GM18505 (cell line): ENCODE measurements at regions not wholly inside any gene's neighbourhood (a gene's known extent, or its start where the extent isn't known, plus 50 kb on each side); places are given as distances from the start of the nearest gene placed in this dataset.

ENCODE experiments used
- ATAC-seq: cut with Tn5 transposase; IDR thresholded peaks from one replicate; pipeline ENCODE4 v1.9.1; 2021; ENCODE audit not compliant: unreplicated experiment
- POLR2A ChIP-seq: IDR thresholded peaks from 4 replicates; pipeline ENCODE4 v1.6.1; 2011; ENCODE audit warnings: borderline replicate concordance; ENCODE audit not compliant: insufficient read depth, insufficient read length; ENCODE audit errors: extremely low read depth

- TF ChIP-seq POLR2A, result no peak
- no peak for ATAC-seq
Measured at GRCh38 chr2:18482666-18483065, 77.8 kb downstream of the RDH14 start.

DNA sequence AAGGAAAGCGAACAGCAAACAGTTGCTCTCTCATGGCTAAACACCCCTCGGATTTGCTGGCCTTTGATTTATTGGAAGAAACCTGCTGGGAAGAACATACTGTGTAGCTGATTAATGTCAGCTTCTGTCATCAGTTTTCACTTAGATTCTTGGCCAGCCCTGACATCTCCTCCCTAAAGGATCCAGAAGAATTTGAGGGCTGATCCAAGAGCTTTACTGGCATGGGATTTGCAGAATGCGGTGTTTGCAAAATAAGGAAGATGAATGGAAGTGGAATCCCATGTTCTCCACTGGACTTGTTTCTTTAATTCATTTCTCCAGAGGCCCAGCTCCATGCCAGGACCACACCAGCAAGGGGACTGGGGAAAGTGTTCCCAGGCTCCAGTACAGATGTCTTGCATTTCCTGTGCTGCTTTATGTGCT, 80.5 kb downstream of the RDH14 start:
- TF ChIP-seq POLR2A, result no peak
- ATAC-seq, result no peak

GRCh38 chr2:18477293-18477692, 83.2 kb downstream of the RDH14 start:
- no peak for TF ChIP-seq POLR2A
- ATAC-seq, result no peak

DNA sequence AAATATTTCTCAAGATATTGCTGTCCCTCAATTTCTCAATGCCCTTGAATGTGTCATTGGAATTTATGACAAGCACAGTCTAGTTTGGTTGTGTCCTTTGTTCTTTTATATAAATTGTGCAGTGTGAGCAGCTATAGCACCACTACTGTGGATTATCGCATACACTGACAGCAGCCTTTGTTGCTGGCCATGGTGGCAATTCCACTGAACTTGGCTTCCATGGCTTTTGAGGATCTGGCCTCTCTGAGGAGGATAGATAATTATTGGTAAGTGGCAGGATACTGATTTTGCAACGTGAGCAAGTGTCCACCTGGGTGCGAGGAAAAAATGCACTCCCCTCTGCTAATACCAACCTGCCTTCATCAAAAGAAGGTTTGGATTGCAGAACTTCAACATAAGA, 84.0 kb downstream of the RDH14 start:
- ATAC-seq, result no peak
- TF ChIP-seq POLR2A, result no peak

DNA sequence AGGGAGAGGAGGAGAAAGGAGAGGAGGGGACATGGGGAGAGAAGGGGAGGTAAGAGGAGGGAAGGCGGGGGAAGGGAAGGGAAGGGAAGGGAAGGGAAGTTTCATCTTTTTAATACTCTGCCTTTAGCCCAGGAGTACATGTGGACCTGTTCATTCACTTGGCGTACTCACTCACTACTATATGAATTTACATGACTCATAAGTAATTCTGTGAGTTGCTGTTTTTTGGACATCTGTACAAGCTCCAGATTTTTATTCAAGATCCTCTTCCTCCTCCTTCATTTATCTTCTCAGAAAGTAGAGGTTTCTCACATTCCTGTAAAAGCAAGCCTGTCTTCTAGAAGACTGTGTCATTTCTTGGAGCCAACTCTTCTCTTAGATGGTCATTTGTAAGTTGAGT, 84.6 kb downstream of the RDH14 start:
- TF ChIP-seq POLR2A, result no peak
- no peak for ATAC-seq

DNA sequence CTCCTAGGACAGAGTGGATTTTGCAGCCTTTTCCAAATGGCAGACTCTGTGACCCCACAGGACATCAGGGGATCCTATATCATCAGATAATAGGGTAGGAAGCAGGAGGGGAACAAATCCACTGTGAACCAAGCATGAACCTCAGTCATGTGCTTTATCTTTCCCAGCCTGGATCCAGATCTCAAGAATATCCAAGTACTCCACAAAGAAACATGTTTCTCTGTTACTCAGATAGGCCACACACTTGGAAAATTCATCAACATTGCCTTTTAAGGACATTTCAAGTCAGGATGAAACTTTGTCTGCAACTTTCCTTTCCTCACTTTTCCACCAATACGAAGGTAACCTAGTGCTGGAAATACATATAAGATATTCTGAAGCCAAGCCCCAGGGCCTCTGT, 85.8 kb downstream of the RDH14 start:
- no peak for ATAC-seq
- no peak for TF ChIP-seq POLR2A

- ATAC-seq, result no peak
- no peak for TF ChIP-seq POLR2A
Measured at GRCh38 chr2:18473241-18474181, 86.9 kb downstream of the RDH14 start.

- ATAC-seq, result no peak
- no peak for TF ChIP-seq POLR2A
Measured at GRCh38 chr2:18467749-18468360, 92.6 kb downstream of the RDH14 start.

DNA sequence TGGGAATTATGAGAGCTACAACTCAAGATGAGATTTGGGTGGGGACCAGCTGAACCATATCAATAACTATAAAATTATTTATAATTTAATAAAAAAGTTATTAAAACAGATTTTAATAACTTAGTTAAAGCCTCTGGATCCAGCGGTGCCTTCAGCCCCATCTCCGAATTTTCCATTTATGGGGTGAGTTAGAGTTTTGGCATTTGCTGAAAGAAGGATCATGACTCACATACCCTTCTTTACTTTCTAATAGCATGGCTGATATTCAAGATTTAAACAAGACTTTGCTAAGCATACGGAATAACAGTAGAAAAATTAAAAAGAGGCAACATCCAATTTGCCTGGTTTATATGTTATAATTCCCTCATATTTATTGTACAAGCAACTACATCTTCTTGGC, 94.5 kb downstream of the RDH14 start:
- no peak for TF ChIP-seq POLR2A
- no peak for ATAC-seq

- TF ChIP-seq POLR2A, result no peak
- ATAC-seq, result no peak
Measured at GRCh38 chr2:18464913-18465312, 95.5 kb downstream of the RDH14 start.

DNA sequence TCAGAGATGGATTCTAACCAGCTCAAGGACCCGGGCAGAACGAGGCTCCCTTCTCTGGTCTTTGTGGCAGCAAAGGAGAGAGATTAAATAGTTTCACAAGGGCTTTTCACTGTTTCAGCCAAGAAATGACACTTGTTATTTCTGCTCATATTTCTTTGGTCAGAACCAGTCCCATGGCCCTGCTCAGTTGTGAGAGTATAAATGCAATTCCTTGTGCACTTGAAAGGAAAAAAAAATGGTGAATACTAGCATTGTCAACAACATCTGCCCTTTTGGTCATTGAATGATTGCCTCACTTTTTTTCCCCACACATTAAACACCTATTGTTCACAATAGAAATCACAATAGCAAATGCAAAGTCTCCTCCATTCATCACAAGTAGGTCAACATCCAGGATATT, 104.4 kb downstream of the RDH14 start:
- no peak for TF ChIP-seq POLR2A
- no peak for ATAC-seq

- no peak for ATAC-seq
- TF ChIP-seq POLR2A, result no peak
Measured at GRCh38 chr2:18455236-18455862, 105.1 kb downstream of the RDH14 start.

DNA sequence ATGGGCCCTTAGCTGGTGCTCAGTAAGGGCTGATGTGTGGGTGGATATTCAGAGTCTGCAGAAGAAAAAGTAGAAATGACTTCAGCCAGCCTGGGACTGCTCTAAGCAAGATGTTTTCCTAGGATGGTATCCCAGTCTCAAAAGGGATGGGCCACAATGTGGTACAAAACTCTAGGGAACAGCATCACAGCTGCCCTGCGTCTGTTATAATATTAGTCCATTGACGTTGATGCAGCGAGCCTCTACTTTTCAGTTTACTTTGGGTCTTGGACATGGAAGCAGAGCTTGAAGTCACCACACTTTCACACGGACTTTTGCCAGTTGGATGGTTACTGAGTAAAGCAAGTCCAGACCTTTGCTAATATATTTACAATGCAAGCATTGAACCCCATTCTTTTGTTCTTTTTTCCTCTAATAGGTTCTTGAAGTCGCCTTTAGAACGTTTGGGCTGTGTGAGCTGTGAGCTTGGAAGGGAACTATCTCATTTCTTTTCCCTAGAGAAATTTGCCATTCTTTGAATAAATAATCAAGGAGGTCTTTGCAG, 105.7 kb downstream of the RDH14 start:
- no peak for ATAC-seq
- no peak for TF ChIP-seq POLR2A
